GM21526 (cell line): ENCODE measurements at regions not wholly inside any gene's neighbourhood (a gene's known extent, or its start where the extent isn't known, plus 50 kb on each side); places are given as distances from the start of the nearest gene placed in this dataset.

Source experiments
- ATAC-seq: cut with Tn5 transposase; IDR thresholded peaks from one replicate; pipeline ENCODE4 v1.9.1; 2021; ENCODE audit warnings: moderate library complexity; ENCODE audit not compliant: unreplicated experiment, low FRiP score

DNA sequence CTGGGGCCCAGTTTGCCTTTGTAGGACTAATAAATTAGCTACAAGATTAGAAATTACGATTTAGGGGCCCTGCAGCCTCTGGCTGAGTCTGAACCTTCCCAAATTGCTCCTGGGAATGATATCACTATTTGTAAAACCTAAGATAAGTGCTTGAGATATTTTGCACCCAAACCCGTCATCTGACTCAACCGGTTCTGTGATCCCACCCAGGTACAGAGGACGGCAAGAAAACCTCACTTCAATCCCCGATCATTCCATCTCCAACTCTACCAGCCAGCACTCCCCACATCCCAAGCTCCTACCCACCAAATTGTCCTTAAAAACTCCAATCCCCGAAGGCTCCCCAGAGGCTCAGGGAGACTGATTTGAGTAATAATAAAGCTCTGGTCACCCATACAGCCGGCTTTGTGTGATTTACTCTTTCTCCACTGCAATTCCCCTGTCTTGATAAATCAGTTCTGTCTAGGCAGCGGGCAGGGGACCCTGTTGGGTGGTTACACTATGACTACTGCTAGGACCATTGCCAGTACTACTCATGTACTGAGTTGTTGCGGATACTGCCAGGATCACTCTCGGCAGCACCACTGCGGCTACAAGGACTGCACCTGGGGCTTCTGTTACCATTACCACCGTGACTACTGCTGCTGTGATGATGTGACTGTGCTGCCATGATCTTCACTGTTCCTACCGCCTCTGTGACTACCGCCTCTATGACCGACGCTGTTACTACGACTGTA, 73.1 kb downstream of the IRF8 start:
- ATAC-seq = no peak

DNA sequence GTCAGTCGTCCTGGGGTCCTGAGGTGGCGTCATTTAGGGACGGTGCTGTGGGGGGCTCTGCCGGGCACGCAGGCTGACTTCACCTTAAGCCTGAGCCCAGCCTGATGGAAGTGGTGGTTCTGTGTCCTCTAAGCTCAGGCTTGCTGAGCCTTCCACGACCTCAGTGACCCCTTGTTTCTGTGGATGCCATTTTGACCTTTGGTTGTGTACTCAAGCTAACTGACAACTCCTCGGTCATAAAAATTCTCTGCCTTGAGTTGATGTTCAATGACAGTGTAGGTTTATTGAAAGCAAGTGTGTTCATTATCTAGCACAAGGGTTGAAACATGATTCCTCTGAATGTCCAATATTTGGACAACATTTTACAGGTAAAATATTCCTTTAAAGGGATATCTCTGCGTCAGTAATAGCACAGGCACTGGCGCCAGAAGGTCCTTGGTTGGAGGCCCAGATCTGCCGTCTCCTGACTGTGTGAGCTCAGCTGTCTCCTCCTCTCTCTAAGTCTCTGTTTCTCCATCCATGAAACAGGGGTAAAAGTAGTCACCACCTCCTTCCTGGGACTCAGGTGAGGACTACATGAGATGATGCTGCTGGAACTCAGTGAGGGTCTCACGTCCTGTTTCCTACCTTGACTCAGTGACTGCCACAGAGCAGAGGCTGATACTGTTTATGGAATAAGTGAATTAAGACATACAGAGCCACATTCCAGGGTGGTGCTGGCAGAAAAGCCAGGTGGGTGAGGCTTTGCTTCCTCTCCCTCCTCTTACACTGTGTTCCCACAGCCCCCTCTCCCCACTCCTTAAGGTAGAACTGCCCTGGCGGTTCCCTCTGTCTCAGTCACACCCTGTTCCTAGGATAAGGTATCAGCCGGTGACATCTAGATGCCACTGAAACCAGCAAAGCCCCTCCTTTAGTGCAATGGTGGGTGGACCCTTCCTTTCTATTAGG, 75.7 kb downstream of the IRF8 start:
- ATAC-seq = no peak

DNA sequence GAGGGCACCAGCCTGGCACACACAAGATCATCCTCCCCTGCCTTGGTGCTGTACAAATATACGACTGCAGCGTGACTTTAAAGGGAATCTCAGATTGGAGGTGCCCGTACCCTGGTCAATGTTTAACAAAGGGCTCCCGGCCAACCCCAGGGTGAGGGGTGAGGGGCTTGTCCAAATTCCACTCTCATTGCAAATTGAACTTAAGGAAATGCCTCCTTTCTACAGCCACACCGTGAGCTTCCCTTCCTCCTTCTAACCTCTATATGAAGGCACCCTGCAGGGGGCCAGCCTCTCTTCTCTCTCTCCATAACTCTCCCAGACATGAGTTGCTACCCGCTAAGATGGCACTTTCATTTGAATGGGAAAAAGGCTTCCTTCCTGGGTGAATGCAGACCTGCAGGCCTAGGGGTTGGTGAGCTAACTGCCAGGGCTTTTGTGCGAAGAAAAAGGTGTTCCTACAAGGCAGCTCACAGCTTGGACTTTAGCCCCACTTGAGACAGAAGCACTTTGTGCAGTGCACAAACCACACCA, 76.6 kb downstream of the IRF8 start:
- ATAC-seq = no peak

DNA sequence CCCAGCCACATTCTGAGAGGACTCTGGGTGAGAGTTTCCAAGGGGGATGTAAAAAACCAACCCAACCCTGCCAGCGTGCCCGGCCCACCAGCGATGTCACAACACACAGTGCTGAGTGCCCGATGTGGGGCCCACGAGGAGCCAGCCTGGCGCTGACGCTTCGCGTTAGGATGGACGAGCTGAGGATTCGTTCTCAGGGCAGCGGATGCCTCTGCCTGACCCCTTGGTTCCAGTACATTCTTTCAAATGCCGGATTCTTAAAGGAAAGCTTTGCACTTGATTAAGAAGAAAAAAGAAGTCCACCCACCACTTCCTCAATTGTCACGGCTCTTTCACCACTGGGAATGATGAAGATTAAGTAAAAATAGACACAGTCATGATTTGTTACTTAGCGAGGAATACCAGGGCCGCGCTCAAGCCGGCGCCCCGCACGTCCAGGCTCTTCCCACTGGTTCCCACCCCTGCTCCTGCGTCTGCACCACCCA, 79.4 kb downstream of the IRF8 start:
- ATAC-seq = no peak

DNA sequence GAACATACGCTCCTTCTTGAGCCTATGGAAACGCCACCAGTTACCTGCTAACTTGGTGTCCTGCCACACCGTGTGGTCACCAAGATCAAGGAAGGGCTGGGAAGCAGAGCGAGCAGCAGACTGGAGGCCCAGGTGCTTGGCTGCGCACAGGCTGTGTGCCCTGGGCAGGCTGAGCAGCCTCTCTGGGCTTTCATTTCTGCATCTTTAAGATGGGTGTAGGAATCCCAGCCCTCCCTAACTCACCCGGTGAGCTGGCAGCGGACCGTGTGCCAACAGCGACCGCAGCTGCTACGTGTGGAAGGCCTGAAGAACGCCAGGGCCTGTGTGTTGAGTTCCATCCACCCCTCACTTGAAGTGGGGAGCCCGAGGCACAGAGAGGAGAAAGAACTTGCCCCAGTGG, 80.0 kb downstream of the IRF8 start:
- no peak for ATAC-seq

DNA sequence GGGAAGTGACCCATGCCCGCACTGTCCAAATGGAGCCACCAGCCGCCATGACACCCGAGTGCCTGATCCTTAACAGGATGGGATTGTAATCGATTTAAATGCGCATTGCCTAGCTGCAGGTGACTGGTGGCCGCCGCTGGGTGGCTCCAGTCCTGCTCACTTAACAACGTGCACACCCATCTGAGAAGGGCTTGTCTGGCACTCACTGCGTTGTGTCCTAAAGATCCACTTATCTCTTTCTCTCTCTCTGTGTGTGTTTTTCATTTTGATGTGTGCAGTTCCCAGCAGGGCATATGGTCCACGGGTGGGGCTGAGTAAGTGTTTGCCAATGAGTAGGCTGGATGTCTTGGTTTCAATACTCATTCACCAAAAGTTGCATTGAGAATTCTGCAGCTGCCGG, 80.6 kb downstream of the IRF8 start:
- ATAC-seq = no peak

DNA sequence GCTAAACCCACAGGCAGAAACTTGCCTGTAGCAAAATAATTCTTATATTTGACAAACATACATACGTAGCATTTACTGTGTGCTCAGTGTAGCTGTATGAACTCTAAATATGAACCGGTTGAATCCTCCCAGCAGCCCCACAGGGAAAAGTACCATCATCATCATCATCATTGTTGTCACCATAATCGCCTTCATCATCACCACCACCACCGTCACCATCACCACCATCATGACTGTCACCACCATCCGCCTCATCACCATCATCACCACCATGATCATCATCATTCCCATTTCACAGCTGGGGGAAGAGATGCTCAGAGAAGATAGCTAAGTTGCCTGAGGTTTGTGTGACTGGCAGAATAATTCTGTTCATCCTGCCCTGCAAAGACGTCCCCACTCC, 81.7 kb downstream of the IRF8 start:
- ATAC-seq = no peak

DNA sequence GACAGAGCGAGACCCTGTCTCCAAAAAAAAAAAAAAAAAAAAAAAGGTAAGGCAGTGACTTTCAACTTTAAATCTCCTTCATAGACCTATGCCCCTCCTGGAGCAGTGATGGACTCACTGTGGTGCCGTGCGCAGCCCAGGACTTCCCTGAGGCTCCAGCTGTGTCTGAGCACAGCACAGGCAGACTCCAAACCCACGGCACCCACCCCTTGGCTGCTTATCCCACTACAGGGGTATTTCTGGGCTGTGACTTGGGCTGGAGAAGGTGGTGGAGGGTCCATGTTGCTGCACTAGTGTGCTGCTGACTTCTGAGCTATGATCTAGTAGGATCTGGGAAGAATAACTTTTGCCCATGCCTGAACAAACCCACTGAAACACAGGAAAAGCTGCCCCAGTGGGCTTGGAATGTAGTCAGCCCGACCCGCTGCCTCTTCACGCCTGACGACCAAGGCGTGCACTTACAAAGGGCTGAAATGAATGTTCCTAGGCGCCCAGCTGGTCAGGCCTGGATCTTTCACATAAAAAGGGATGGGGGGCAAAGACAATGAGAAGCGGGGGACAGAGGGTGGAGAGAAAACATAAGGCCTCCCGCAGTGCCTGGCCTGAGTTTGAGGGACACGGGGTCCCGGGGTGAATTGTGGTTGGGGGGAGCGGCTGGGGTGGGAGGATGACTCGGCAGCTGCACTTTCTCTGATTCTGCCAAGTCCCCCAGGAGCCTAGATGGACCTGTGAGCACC, 83.0 kb downstream of the IRF8 start:
- no peak for ATAC-seq

DNA sequence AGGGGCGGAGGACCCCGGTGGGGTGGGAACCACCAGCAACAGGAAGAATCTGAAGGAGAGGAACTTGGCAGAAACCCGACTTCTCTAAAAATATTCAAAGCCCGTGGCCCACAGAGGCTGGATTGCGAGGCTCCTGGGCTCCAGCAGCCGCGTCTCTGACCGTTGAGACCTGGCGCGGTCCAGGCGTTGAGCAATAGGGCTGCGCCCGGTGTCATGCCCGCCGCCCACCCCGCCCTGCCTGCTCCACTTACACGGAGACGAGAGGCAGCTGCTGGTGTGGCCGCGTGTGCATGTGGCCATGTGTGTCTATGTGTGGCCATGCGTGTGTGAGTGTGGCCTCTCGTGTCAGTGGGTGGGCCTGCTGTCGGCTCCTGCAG, 83.6 kb downstream of the IRF8 start:
- no peak for ATAC-seq

DNA sequence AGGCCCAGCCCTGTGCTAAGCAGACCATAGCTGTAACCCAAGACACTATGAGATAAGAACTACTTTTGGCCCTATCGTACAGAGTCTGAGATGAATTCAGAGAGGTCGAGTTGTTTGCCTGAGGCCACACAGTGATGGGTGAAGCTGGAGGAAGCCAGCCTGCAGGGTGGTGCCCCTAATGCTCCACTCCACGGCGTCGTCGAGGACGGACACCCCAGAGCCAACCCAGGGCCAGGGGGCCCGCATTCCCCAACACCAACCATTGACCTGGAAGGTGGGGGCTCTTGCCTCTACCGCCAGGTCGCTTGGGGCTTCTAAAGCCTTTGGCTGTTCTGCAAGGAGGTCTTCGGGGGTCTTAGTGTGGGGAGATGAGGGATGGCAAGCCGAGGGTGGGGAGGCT, 84.1 kb downstream of the IRF8 start:
- no peak for ATAC-seq

DNA sequence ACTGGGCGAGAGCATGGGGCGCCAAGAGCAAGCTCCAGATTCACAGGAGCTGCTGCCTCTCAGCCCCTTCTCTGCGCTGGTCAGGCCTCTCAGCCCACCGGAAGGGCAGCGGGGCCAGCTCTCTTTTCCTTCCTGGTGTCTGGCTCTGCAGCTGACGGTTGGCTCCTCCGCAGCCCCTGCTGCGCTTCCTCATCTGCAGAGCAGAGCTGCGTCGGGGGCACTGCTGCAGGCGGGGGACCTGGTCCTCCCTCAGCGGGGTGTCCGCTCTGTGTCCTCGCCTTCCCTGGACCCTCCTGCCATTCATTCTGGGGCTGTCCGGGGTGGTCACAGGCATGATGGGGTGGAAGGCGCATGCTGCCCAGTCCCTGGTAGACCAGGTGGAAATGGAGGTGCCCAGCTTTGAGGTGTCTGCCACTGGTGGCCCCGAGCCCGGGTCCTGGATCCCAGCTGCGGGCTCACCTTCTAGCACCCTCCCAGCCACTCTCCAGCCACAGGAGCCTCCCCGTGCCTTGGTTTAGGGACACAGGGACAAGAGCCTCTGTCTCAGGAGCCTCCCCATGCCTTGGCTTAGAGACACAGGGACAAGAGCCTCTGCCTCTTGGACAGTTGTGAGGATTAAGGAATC, 84.8 kb downstream of the IRF8 start:
- ATAC-seq = no peak

DNA sequence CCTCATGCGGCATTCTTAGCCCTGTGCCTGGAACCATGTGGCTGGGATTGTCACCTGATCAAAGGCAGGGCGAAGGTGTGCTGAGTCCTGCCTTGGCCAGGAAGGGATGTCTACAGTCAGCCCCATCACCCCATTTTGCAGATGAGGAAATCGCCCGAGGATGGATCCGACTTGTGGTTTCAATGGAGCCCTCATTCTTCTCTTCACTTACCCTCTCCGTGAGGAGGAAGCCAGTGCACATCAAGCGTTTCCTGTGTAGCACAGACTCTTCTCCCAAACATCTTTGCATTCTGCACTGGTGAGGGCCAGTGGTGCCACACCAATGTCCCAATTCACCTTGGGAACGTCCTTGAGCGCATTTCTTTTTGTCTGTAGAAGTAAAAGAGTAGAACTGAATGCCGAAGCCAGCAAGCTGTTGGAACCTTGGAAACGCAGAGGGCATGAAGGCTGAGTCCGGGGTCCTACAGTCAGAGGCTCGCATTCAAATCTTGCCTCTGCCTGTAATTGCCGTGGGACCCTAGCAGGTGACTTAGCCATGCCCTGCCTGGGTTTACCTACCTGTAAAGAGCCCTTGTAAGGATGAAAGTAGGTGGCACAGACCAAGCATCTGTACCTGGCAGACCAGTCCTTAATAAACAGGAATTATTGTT, 85.4 kb downstream of the IRF8 start:
- ATAC-seq = no peak

DNA sequence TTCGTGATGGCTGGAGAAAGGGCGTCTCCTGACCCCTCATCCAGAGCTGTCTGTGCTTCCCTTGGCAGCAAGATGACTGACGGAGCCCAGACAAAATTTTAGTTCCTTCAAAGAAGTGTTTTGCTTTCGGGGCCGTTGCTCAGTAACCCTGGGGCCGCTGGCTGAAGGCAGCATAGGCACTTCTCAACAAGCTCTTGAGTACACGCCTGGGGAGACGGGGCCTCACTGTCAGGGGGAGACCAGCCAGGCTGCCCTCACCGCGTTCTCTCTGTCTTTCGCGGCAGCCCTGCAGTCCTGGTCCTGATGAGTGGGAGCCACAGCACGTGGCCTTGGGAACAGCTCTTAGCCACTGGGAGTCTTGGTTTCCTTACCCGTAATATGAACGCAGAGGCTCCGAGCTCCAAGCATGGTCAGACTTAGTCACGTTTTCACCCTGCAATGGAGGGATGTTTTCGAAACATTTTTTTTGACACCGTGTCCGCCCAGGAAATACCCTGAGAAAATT, 86.0 kb downstream of the IRF8 start:
- no peak for ATAC-seq

DNA sequence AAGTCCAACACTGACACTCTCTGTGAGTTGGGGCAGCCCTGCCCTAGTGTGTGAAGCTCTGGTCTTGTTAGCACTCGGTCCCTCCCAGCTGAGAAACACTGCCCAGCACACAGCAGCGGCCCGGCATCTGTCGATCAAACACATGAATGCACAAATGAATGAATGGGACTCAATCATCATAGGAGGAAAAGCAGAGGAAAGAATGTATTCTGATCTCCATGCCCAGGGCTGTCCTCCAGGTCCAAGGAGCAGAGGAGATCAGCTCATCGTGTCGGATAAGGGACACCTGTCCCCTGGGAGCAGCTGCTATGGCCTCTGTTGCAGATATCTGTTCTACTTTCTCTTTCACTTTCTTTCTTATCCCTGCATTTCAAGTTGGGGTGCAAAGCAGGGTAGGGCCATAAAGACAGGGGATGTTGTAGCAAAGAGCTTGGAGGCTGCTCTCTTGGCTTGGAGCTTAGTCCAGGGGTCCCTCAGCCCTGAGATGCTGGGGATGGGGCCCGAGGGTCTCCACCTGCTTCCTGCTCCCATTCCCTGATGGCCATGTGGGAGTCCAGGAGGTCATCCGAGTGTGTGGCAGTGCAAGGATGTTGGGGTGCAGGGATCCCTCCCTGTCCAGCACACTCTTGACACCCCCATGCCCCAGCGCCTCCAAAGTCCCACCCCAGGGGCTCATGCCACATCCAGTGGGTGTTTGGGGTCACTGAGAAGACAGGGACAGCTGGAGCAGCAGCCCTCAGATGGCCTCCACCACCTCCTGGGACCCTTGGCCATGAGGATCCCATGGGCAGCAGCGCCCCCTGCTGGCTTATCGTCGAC, 88.2 kb downstream of the IRF8 start:
- ATAC-seq = no peak

DNA sequence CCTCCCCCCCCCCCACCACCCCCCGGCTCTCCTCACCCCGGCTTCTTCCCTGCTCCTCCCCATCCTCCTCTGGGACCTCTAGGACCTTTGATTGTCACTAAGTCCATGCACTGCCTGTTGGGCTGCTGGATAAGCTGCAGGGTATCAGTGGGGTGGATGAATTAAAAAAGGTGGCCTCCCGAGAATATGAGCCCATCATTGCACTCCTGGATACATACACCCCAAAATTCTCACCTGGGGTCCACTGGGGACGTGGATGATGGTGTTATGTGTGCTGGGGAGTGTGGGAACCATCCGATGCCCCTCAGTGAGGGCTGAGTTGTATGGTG, 88.8 kb downstream of the IRF8 start:
- ATAC-seq = no peak

DNA sequence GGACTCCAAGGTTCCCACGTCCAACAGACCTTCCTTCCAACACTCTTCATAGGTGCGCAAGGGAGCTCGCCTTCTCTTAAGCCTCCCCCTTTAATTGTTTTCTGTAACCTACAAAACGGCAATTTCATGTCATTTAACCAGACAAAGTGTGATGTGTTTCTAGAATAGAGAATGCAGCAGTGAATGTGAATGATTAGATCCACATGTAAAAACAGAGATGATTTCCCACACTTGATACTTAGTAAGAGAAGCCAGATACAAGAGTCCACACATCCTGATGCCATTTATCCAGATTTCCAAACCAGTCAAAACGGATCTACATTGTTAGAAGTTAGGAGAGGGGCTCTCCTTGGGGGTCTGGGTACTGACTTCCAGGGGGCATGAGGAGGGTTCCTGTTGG, 89.3 kb downstream of the IRF8 start:
- no peak for ATAC-seq

DNA sequence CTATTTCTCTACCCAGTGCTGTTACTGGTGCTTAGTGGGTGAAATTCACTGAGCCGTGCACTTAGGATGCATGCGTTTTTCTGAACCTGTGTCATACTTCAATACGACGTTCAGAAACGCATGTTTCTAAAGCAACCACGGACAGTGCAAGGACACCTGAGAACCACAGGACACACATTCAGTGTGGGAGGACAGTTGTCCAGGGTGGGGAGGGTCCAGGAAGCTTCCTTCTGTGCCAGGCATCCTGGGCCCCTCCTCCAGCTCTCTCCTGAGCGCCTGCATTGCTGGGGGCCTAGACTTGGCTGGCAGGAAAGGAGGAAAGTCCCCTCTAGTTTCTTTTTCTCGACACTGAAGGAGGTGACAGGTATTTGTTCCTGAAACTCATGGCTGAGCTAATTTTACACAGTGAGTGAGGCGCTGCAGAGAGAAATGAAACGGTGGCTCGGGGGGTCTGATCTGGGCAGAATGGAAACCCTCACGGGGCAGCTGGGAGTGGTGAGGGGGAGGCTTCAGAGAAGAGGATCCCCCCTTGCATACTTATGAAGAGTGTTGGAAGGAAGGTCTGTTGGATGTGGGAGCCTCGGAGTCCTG, 89.9 kb downstream of the IRF8 start:
- ATAC-seq = no peak

DNA sequence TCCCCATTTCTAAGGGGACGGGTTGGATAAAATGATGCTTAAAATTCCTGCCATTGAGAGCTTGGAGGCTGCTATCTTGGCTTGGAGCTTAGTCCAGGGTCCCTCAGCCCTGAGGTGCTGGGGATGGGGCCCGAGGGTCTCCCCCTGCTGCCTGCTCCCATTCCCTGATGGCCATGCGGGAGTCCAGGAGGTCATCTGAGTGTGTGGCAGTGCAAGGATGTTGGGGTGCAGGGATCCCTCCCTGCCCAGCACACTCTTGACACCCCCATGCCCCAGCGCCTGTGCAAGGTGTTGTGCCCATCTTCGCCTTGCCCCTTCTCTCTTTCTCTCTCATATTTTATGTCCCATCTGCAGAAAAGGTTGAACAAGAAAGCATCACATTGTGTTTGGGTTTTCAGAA, 90.4 kb downstream of the IRF8 start:
- ATAC-seq = no peak
